ENCODE measurements at regions not wholly inside any gene's neighbourhood (a gene's known extent, or its start where the extent isn't known, plus 50 kb on each side); places are given as distances from the start of the nearest gene placed in this dataset.

DNA sequence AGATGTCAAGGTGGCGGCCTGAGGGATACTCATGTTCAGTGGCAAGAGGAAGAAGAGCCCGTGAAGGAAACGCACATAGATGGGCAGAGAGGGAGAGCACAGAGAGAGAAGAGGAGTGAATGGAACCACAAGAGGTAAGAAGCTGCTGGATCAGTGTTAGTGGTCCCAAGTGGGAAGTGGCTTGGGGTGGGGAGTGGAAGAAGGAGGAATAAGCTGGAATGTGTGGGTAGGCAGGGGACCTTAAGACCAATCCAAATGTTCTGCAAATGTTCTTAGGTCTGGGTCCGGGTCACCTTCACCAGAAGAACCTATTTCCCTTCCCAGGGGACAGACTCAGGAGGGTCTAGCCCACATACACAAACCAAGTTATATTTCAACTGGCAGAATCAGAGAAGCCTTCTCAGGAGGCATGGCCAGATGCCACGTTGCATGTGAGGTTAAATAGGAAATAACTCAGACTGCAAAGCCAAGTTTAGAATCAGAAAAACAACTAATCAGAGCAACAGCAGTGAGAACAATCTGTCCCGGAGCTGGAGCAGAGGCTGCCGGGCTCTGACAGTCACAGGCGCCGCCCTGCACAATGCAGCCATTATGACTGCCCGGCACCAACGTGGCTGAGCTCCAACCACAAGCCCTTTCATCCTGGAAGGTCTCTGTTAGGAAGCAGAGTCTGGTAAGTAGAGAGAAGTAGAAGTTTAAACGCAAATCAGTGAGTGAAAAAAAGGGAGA is 78.6 kb upstream of the ARMC3 start:
- no peak overlapping the region for H4K91ac ChIP-seq (ENCODE audit: low read length)
- no peaks in the 10 kb centered on the region for H3K36me3 ChIP-seq (ENCODE audit: control insufficient read depth in 1 of 2, insufficient read depth in 2 of 2, low read depth in 1 of 2, low read length in 2 of 2)
- H2BK5ac ChIP-seq (ENCODE audit: low read depth, low read length, poor library complexity, severe bottlenecking): no peak overlapping the region
- H2BK15ac ChIP-seq (ENCODE audit: low read depth, poor library complexity, severe bottlenecking): no peak overlapping the region
- no peak overlapping the region for H3K23ac ChIP-seq (ENCODE audit: low read length in 2 of 2)
- H2AK5ac ChIP-seq (ENCODE audit: low read length, severe bottlenecking): no peak overlapping the region
- H3K79me1 ChIP-seq (replicated peaks; ENCODE audit: low read length, poor library complexity, severe bottlenecking): no peaks in the 10 kb centered on the region
- H3K4me1 ChIP-seq (ENCODE audit: control insufficient read depth, insufficient read depth, low read depth, low read length): no peaks in the 10 kb centered on the region
- H4K8ac ChIP-seq (ENCODE audit: low read length): no peak overlapping the region
- no peak overlapping the region for H3K4me2 ChIP-seq (ENCODE audit: low read length, poor library complexity, severe bottlenecking)
- H3K9ac ChIP-seq (ENCODE audit: low read length): peak overlapping the region; percentile 77
- H3K14ac ChIP-seq (ENCODE audit: low read length in 2 of 2): no peak overlapping the region
- no peak overlapping the region for H3K4ac ChIP-seq (ENCODE audit: low read depth in 1 of 2, low read length in 2 of 2)
- no peak overlapping the region for H3K18ac ChIP-seq (ENCODE audit: low read depth in 1 of 2, low read length in 2 of 2)
- WGBS: 84% methylated on average over 11 of the region's 12 CpGs
- no peak overlapping the region for H3K27ac ChIP-seq (ENCODE audit: low read length, poor library complexity, severe bottlenecking)
- no peak for DNase-seq
- no peak overlapping the region for H2BK12ac ChIP-seq (ENCODE audit: low read length in 2 of 2)
- no peaks in the 10 kb centered on the region for H3K9me3 ChIP-seq (ENCODE audit: control insufficient read depth, low read length)
- no peak overlapping the region for H2AFZ ChIP-seq (ENCODE audit: low read depth, low read length)
- no peaks in the 10 kb centered on the region for H3K27me3 ChIP-seq (ENCODE audit: control insufficient read depth in 1 of 2, insufficient read depth in 1 of 2, low read length in 2 of 2)
- H2BK120ac ChIP-seq (ENCODE audit: low read depth, low read length): no peak overlapping the region
- H3K4me3 ChIP-seq (ENCODE audit: insufficient read depth in 1 of 2, low read depth in 1 of 2, low read length in 2 of 2): peak overlapping the region in 1 of 2 experiments; percentile 66

DNA sequence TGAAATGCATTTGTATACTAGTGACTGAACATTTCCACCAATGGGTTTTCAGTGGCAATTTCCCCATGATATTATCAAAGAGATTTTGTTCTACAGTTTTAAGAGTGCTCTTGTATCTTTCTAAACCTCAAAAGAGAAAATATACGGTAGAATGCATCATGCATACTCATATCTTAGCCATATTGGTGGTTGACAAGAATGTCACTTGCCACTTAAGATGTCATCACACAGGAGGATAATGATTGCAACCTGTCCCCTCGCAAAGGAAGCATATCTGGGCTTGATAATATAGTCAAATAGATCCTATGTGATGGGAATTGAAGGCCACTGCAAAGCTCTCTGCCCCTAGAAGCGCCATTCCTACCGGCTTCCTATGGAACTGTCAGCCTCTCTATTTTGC is 79.3 kb upstream of the ARMC3 start:
- Histone ChIP-seq H2BK15ac (ENCODE audit: low read depth, poor library complexity, severe bottlenecking) (no peak overlapping the region), H2BK120ac (ENCODE audit: low read depth, low read length) (no peak overlapping the region), H3K14ac (ENCODE audit: low read length in 2 of 2) (no peak overlapping the region), H3K4ac (ENCODE audit: low read depth in 1 of 2, low read length in 2 of 2) (no peak overlapping the region), H3K9ac (ENCODE audit: low read length) (no peak overlapping the region), H3K27ac (ENCODE audit: low read length, poor library complexity, severe bottlenecking) (no peak overlapping the region), H2BK12ac (ENCODE audit: low read length in 2 of 2) (no peak overlapping the region), H3K79me1 (replicated peaks; ENCODE audit: low read length, poor library complexity, severe bottlenecking) (no peaks in the 10 kb centered on the region), H4K91ac (ENCODE audit: low read length) (no peak overlapping the region), H2AK5ac (ENCODE audit: low read length, severe bottlenecking) (no peak overlapping the region), H3K4me1 (ENCODE audit: control insufficient read depth, insufficient read depth, low read depth, low read length) (no peaks in the 10 kb centered on the region), H3K4me2 (ENCODE audit: low read length, poor library complexity, severe bottlenecking) (no peak overlapping the region), H2BK5ac (ENCODE audit: low read depth, low read length, poor library complexity, severe bottlenecking) (no peak overlapping the region), H3K27me3 (ENCODE audit: control insufficient read depth in 1 of 2, insufficient read depth in 1 of 2, low read length in 2 of 2) (no peaks in the 10 kb centered on the region), H3K23ac (ENCODE audit: low read length in 2 of 2) (no peak overlapping the region), H3K4me3 (ENCODE audit: insufficient read depth in 1 of 2, low read depth in 1 of 2, low read length in 2 of 2) (no peak overlapping the region), H3K36me3 (ENCODE audit: control insufficient read depth in 1 of 2, insufficient read depth in 2 of 2, low read depth in 1 of 2, low read length in 2 of 2) (no peaks in the 10 kb centered on the region), H3K18ac (ENCODE audit: low read depth in 1 of 2, low read length in 2 of 2) (no peak overlapping the region), H2AFZ (ENCODE audit: low read depth, low read length) (no peak overlapping the region), H4K8ac (ENCODE audit: low read length) (no peak overlapping the region), H3K9me3 (ENCODE audit: control insufficient read depth, low read length) (no peaks in the 10 kb centered on the region)
- no peak for DNase-seq
- 100% methylated on average over 4 of the region's 4 CpGs for WGBS

DNA sequence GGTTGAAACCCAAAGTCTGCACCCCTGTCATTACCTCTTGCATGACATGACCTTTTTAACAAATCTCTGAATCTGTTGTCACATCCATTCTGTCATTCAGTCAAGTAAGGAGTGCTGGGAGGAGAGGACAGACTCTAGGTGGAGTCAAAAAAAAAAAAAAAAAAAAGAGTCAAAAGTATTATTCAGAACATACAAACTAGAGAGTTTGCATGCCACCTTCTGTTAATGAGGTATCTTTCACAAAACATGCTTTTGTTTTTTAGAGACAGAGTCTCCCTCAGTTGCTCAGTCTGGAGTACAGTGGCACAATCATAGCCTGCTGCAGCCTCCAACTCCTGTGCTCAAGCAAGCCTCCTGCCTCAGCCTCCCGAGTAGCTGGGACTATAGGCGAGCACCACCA is 81.6 kb upstream of the ARMC3 start:
- H3K4me3 ChIP-seq (ENCODE audit: insufficient read depth in 1 of 2, low read depth in 1 of 2, low read length in 2 of 2): no peak overlapping the region
- H2BK12ac ChIP-seq (ENCODE audit: low read length in 2 of 2): no peak overlapping the region
- WGBS: 98% methylated on average over 2 of the region's 2 CpGs
- no peaks in the 10 kb centered on the region for H3K27me3 ChIP-seq (ENCODE audit: control insufficient read depth in 1 of 2, insufficient read depth in 1 of 2, low read length in 2 of 2)
- no peak for DNase-seq
- H4K8ac ChIP-seq (ENCODE audit: low read length): no peak overlapping the region
- H3K23ac ChIP-seq (ENCODE audit: low read length in 2 of 2): no peak overlapping the region
- H4K91ac ChIP-seq (ENCODE audit: low read length): no peak overlapping the region
- H3K9ac ChIP-seq (ENCODE audit: low read length): no peak overlapping the region
- no peak overlapping the region for H2AK5ac ChIP-seq (ENCODE audit: low read length, severe bottlenecking)
- H2BK120ac ChIP-seq (ENCODE audit: low read depth, low read length): no peak overlapping the region
- no peak overlapping the region for H2BK15ac ChIP-seq (ENCODE audit: low read depth, poor library complexity, severe bottlenecking)
- H3K9me3 ChIP-seq (ENCODE audit: control insufficient read depth, low read length): no peaks in the 10 kb centered on the region
- no peaks in the 10 kb centered on the region for H3K79me1 ChIP-seq (replicated peaks; ENCODE audit: low read length, poor library complexity, severe bottlenecking)
- no peak overlapping the region for H3K18ac ChIP-seq (ENCODE audit: low read depth in 1 of 2, low read length in 2 of 2)
- no peaks in the 10 kb centered on the region for H3K4me1 ChIP-seq (ENCODE audit: control insufficient read depth, insufficient read depth, low read depth, low read length)
- H2BK5ac ChIP-seq (ENCODE audit: low read depth, low read length, poor library complexity, severe bottlenecking): no peak overlapping the region
- H3K4ac ChIP-seq (ENCODE audit: low read depth in 1 of 2, low read length in 2 of 2): no peak overlapping the region
- H3K14ac ChIP-seq (ENCODE audit: low read length in 2 of 2): no peak overlapping the region
- no peak overlapping the region for H3K4me2 ChIP-seq (ENCODE audit: low read length, poor library complexity, severe bottlenecking)
- no peak overlapping the region for H2AFZ ChIP-seq (ENCODE audit: low read depth, low read length)
- H3K36me3 ChIP-seq (ENCODE audit: control insufficient read depth in 1 of 2, insufficient read depth in 2 of 2, low read depth in 1 of 2, low read length in 2 of 2): no peaks in the 10 kb centered on the region
- H3K27ac ChIP-seq (ENCODE audit: low read length, poor library complexity, severe bottlenecking): no peak overlapping the region

DNA sequence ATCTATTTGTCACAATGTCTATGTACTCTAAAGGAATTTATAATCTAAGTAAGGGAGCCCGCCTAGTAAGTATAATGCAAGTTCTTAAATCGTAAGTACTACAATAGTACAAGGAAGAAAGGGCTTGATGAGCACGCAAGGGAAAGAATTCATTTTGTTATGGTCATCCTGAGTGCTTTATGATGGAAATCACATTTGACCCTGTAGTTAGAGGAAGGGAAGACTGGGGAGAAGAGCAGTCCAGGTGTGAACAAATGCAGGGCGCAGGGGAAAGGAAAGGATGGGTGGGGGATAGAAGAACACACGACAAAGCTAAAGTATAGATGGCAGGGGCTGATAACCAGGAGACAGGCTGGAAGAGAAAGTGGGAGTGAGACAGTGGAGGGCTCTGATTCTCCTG is 88.2 kb upstream of the ARMC3 start:
- H3K23ac ChIP-seq (ENCODE audit: low read length in 2 of 2): no peak overlapping the region
- H3K79me1 ChIP-seq (replicated peaks; ENCODE audit: low read length, poor library complexity, severe bottlenecking): no peaks in the 10 kb centered on the region
- H4K8ac ChIP-seq (ENCODE audit: low read length): no peak overlapping the region
- no peaks in the 10 kb centered on the region for H3K9me3 ChIP-seq (ENCODE audit: control insufficient read depth, low read length)
- H2BK5ac ChIP-seq (ENCODE audit: low read depth, low read length, poor library complexity, severe bottlenecking): no peak overlapping the region
- no peak overlapping the region for H3K4me2 ChIP-seq (ENCODE audit: low read length, poor library complexity, severe bottlenecking)
- no peak overlapping the region for H2AFZ ChIP-seq (ENCODE audit: low read depth, low read length)
- H3K4me3 ChIP-seq (ENCODE audit: insufficient read depth in 1 of 2, low read depth in 1 of 2, low read length in 2 of 2): no peak overlapping the region
- H3K4me1 ChIP-seq (ENCODE audit: control insufficient read depth, insufficient read depth, low read depth, low read length): no peaks in the 10 kb centered on the region
- no peak overlapping the region for H2BK15ac ChIP-seq (ENCODE audit: low read depth, poor library complexity, severe bottlenecking)
- H3K27ac ChIP-seq (ENCODE audit: low read length, poor library complexity, severe bottlenecking): no peak overlapping the region
- no peak overlapping the region for H2AK5ac ChIP-seq (ENCODE audit: low read length, severe bottlenecking)
- H3K27me3 ChIP-seq (ENCODE audit: control insufficient read depth in 1 of 2, insufficient read depth in 1 of 2, low read length in 2 of 2): no peaks in the 10 kb centered on the region
- peak overlapping the region in 1 of 2 experiments; percentile 16 for H2BK12ac ChIP-seq (ENCODE audit: low read length in 2 of 2)
- no peak overlapping the region for H4K91ac ChIP-seq (ENCODE audit: low read length)
- H3K36me3 ChIP-seq (ENCODE audit: control insufficient read depth in 1 of 2, insufficient read depth in 2 of 2, low read depth in 1 of 2, low read length in 2 of 2): no peaks in the 10 kb centered on the region
- no peak overlapping the region for H3K4ac ChIP-seq (ENCODE audit: low read depth in 1 of 2, low read length in 2 of 2)
- no peak overlapping the region for H2BK120ac ChIP-seq (ENCODE audit: low read depth, low read length)
- WGBS: 77% methylated on average over 5 of the region's 5 CpGs
- DNase-seq: no peak
- no peak overlapping the region for H3K9ac ChIP-seq (ENCODE audit: low read length)
- no peak overlapping the region for H3K14ac ChIP-seq (ENCODE audit: low read length in 2 of 2)
- H3K18ac ChIP-seq (ENCODE audit: low read depth in 1 of 2, low read length in 2 of 2): peak overlapping the region in 1 of 2 experiments; percentile 33

All from mesenchymal stem cell (in vitro differentiated cells and primary cell).